ENCODE measurements at regions not wholly inside any gene's neighbourhood (a gene's known extent, or its start where the extent isn't known, plus 50 kb on each side); places are given as distances from the start of the nearest gene placed in this dataset.

DNA sequence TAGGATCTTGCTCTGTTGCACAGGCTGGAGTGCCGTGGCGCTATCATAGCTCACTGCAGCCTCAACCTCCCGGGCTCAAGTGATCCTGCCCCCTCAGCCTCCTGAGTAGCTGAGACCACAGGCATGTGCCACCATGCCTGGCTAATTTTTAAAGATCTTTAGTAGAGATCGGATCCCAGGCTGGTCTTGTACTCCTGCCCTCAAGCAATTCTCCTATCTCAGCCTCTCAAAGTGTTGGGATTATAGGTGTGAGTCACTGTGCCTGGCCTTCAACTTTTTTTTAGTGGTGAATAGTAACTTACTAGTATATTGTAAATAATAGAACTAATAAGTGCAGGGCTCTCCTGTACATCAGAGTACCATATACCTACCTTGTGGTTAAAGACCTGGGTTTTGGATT is 52.1 kb upstream of the LMTK2 start:
- TF ChIP-seq, protein P1, sequence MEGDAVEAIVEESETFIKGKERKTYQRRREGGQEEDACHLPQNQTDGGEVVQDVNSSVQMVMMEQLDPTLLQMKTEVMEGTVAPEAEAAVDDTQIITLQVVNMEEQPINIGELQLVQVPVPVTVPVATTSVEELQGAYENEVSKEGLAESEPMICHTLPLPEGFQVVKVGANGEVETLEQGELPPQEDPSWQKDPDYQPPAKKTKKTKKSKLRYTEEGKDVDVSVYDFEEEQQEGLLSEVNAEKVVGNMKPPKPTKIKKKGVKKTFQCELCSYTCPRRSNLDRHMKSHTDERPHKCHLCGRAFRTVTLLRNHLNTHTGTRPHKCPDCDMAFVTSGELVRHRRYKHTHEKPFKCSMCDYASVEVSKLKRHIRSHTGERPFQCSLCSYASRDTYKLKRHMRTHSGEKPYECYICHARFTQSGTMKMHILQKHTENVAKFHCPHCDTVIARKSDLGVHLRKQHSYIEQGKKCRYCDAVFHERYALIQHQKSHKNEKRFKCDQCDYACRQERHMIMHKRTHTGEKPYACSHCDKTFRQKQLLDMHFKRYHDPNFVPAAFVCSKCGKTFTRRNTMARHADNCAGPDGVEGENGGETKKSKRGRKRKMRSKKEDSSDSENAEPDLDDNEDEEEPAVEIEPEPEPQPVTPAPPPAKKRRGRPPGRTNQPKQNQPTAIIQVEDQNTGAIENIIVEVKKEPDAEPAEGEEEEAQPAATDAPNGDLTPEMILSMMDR (IDR thresholded peaks at IDR 0.05) = no peak
- no peak for TF ChIP-seq POLR2A (IDR thresholded peaks at IDR 0.05)
